Upper lobe of left lung (tissue), 4 donors: ENCODE measurements at regions not wholly inside any gene's neighbourhood (a gene's known extent, or its start where the extent isn't known, plus 50 kb on each side); places are given as distances from the start of the nearest gene placed in this dataset.

Source experiments
- POLR2A ChIP-seq, 4 donors: fragments of 450-650 bp; IDR thresholded peaks; one replicate each; pipeline ENCODE4 v1.5.1; 2016 to 2017; ENCODE audit warnings: antibody characterized with exemption in 4 of 4, mild to moderate bottlenecking in 2 of 4
- TF ChIP-seq, protein P1 (sequence below), 6 experiments: fragments of 450-650 bp in 4 of 6; fragments of 200-600 bp in 2 of 6; sonication (generic) in 2 of 6; IDR thresholded peaks; one replicate each; pipeline ENCODE4 v1.5.1; 2016 to 2019; ENCODE audit warnings: antibody characterized with exemption in 6 of 6

DNA sequence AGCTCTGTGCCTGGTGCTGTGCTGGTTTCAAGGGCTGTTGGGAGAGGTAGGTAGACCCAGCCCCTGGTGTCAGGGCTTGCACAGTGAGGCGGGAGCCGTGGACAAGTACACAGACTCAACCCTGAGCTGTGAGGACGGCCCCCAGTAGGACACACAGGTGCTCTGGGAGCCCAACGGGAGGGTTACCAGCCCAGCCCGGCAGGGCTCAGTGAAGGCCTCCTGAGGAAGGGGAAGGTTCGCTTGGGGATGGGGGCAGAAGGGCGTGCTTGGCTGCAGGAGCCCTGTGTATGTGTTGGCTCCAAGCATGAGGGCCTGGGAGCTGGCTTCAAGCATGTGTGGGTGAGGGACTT lies 58.9 kb downstream of the SLC25A47 start:
- TF ChIP-seq, protein P1, sequence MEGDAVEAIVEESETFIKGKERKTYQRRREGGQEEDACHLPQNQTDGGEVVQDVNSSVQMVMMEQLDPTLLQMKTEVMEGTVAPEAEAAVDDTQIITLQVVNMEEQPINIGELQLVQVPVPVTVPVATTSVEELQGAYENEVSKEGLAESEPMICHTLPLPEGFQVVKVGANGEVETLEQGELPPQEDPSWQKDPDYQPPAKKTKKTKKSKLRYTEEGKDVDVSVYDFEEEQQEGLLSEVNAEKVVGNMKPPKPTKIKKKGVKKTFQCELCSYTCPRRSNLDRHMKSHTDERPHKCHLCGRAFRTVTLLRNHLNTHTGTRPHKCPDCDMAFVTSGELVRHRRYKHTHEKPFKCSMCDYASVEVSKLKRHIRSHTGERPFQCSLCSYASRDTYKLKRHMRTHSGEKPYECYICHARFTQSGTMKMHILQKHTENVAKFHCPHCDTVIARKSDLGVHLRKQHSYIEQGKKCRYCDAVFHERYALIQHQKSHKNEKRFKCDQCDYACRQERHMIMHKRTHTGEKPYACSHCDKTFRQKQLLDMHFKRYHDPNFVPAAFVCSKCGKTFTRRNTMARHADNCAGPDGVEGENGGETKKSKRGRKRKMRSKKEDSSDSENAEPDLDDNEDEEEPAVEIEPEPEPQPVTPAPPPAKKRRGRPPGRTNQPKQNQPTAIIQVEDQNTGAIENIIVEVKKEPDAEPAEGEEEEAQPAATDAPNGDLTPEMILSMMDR (IDR thresholded peaks at IDR 0.05), result no peak
- TF ChIP-seq POLR2A (IDR thresholded peaks at IDR 0.05), result no peak
